GM19043 (cell line): ENCODE measurements at regions not wholly inside any gene's neighbourhood (a gene's known extent, or its start where the extent isn't known, plus 50 kb on each side); places are given as distances from the start of the nearest gene placed in this dataset.

Experiments used
- ATAC-seq: cut with Tn5 transposase; IDR thresholded peaks from one replicate; pipeline ENCODE4 v1.9.1; 2021; ENCODE audit warnings: low read depth; ENCODE audit not compliant: unreplicated experiment

GRCh38 chr1:81369833-81370232 is 430.9 kb upstream of the ADGRL2 start:
- no peak for ATAC-seq

GRCh38 chr1:81366173-81366572 is 434.6 kb upstream of the ADGRL2 start:
- no peak for ATAC-seq

GRCh38 chr1:81364088-81364487 is 436.6 kb upstream of the ADGRL2 start:
- ATAC-seq = no peak

- ATAC-seq = no peak
Measured at GRCh38 chr1:81358151-81358550, 442.6 kb upstream of the ADGRL2 start.

- no peak for ATAC-seq
Measured at GRCh38 chr1:81351864-81352263, 448.9 kb upstream of the ADGRL2 start.

GRCh38 chr1:81349194-81349965 is 451.4 kb upstream of the ADGRL2 start:
- no peak for ATAC-seq

GRCh38 chr1:81345110-81345509 is 455.6 kb upstream of the ADGRL2 start:
- no peak for ATAC-seq

- ATAC-seq = no peak
Measured at GRCh38 chr1:81340239-81340638, 460.5 kb upstream of the ADGRL2 start.

- no peak for ATAC-seq
Measured at GRCh38 chr1:81337226-81337625, 463.5 kb upstream of the ADGRL2 start.

- no peak for ATAC-seq
Measured at GRCh38 chr1:81335876-81336275, 464.9 kb upstream of the ADGRL2 start.

- no peak for ATAC-seq
Measured at GRCh38 chr1:81330521-81330920, 470.2 kb upstream of the ADGRL2 start.

GRCh38 chr1:81330111-81330510 is 470.6 kb upstream of the ADGRL2 start:
- no peak for ATAC-seq

GRCh38 chr1:81329041-81329440 is 471.7 kb upstream of the ADGRL2 start:
- no peak for ATAC-seq

GRCh38 chr1:81327743-81328142 is 473.0 kb upstream of the ADGRL2 start:
- no peak for ATAC-seq

GRCh38 chr1:81327103-81327710 is 473.5 kb upstream of the ADGRL2 start:
- ATAC-seq = no peak

GRCh38 chr1:81326212-81326611 is 474.5 kb upstream of the ADGRL2 start:
- ATAC-seq = no peak

- ATAC-seq = no peak
Measured at GRCh38 chr1:81325397-81325796, 475.3 kb upstream of the ADGRL2 start.

- no peak for ATAC-seq
Measured at GRCh38 chr1:81323862-81324261, 476.9 kb upstream of the ADGRL2 start.

- no peak for ATAC-seq
Measured at GRCh38 chr1:81317191-81317590, 483.5 kb upstream of the ADGRL2 start.

GRCh38 chr1:81314513-81315233 is 486.1 kb upstream of the ADGRL2 start:
- no peak for ATAC-seq

GRCh38 chr1:81313289-81313688 is 487.4 kb upstream of the ADGRL2 start:
- ATAC-seq = no peak
